ENCODE measurements at regions not wholly inside any gene's neighbourhood (a gene's known extent, or its start where the extent isn't known, plus 50 kb on each side); places are given as distances from the start of the nearest gene placed in this dataset.

DNA sequence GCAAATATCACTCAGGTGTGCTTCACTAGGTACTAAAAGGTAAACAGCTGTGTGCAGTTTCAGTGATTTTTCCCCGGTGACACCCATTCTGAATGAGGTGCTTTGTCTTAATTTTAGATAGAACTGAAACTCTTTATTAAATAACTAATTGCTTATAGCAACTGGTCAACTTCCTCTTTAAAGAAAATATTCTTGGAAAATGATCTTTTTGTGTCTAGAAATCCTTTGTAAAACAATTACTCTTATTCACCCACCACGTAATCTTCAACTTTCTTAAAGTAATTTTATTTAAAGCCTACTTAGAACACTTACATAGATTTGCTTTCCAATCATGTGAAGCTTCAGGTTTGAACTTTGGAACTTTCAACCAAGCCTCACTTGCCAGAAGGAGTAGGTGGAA lies 57.9 kb upstream of the RMDN2 start:
- DNase-seq (ENCODE audit: low read depth, low spot score), result no peak
- POLR2A ChIA-PET, result no interaction called here
- H3K4me1 ChIP-seq (ENCODE audit: control insufficient read depth, insufficient read depth, low read length), result no peaks in the 10 kb centered on the region
- CTCF ChIA-PET, result interaction anchor here (1.3 kb wide), 1 partner anchor 10 kb away, joined by 3 read pairs; no protein-coding TSS in a partner anchor
- H3K27me3 ChIP-seq (ENCODE audit: control insufficient read depth, insufficient read depth, low read length), result peaks cover 2% of the 10 kb centered on the region; the same call in 1 of the 2 replicates
- no peaks in the 10 kb centered on the region for H3K36me3 ChIP-seq (ENCODE audit: control insufficient read depth, insufficient read depth, low read length)
- TF ChIP-seq TCF7L2 (IDR thresholded peaks at IDR 0.05; ENCODE audit: low read depth, low read length) (no peak), SIN3A (IDR thresholded peaks at IDR 0.05; ENCODE audit: borderline replicate concordance, insufficient read depth, low read depth, low read length) (no peak), POLR2AphosphoS5 (IDR thresholded peaks at IDR 0.05; ENCODE audit: low read depth, low read length) (no peak)
- TF ChIP-seq, protein P1, sequence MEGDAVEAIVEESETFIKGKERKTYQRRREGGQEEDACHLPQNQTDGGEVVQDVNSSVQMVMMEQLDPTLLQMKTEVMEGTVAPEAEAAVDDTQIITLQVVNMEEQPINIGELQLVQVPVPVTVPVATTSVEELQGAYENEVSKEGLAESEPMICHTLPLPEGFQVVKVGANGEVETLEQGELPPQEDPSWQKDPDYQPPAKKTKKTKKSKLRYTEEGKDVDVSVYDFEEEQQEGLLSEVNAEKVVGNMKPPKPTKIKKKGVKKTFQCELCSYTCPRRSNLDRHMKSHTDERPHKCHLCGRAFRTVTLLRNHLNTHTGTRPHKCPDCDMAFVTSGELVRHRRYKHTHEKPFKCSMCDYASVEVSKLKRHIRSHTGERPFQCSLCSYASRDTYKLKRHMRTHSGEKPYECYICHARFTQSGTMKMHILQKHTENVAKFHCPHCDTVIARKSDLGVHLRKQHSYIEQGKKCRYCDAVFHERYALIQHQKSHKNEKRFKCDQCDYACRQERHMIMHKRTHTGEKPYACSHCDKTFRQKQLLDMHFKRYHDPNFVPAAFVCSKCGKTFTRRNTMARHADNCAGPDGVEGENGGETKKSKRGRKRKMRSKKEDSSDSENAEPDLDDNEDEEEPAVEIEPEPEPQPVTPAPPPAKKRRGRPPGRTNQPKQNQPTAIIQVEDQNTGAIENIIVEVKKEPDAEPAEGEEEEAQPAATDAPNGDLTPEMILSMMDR (IDR thresholded peaks at IDR 0.05), result no peak
- TF ChIP-seq, protein P2, sequence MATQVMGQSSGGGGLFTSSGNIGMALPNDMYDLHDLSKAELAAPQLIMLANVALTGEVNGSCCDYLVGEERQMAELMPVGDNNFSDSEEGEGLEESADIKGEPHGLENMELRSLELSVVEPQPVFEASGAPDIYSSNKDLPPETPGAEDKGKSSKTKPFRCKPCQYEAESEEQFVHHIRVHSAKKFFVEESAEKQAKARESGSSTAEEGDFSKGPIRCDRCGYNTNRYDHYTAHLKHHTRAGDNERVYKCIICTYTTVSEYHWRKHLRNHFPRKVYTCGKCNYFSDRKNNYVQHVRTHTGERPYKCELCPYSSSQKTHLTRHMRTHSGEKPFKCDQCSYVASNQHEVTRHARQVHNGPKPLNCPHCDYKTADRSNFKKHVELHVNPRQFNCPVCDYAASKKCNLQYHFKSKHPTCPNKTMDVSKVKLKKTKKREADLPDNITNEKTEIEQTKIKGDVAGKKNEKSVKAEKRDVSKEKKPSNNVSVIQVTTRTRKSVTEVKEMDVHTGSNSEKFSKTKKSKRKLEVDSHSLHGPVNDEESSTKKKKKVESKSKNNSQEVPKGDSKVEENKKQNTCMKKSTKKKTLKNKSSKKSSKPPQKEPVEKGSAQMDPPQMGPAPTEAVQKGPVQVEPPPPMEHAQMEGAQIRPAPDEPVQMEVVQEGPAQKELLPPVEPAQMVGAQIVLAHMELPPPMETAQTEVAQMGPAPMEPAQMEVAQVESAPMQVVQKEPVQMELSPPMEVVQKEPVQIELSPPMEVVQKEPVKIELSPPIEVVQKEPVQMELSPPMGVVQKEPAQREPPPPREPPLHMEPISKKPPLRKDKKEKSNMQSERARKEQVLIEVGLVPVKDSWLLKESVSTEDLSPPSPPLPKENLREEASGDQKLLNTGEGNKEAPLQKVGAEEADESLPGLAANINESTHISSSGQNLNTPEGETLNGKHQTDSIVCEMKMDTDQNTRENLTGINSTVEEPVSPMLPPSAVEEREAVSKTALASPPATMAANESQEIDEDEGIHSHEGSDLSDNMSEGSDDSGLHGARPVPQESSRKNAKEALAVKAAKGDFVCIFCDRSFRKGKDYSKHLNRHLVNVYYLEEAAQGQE (IDR thresholded peaks at IDR 0.05; ENCODE audit: insufficient read depth in 1 of 2, low read depth in 2 of 2, low read length in 1 of 2), result no peak
- BruUV-seq (replicated peaks), result no TSS peak
- no peaks in the 10 kb centered on the region for H3K9me3 ChIP-seq (ENCODE audit: control insufficient read depth, insufficient read depth, low read depth, low read length)
- in situ Hi-C loops (cut with HindIII; ENCODE audit: low pct_unique_long_range_greater_than_20kb, low sequenced_read_pairs), result no loop called here
- H3K4me3 ChIP-seq (ENCODE audit: low read depth in 2 of 2, low read length in 2 of 2), result no peak overlapping the region
- no peak for ATAC-seq
- intact Hi-C loops (cut with micrococcal nuclease; ENCODE audit: unreplicated experiment), result no loop called here
- no peak overlapping the region for H3K27ac ChIP-seq (ENCODE audit: low read length)

DNA sequence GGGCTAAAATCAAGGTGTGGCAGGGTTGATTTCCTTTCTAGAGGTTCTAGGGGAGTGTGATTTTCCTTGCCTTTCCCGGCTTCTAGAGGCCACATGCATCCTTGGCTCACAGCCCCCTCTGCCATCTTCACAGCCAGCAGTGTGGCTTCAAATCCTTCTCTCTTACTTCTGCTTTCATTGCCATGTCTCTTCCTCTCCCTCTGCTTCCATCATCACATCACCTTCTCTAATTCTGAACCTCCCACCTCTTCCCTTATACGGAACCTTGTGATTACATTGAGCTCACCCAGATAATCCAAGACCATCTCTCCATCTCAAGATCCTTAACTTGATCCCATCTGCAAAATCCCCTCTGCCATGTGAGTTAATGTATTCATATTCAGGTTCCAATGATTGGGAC lies 56.2 kb upstream of the RMDN2 start:
- Histone ChIP-seq H3K9me3 (ENCODE audit: control insufficient read depth, insufficient read depth, low read depth, low read length) (no peaks in the 10 kb centered on the region), H3K27ac (ENCODE audit: low read length) (no peak overlapping the region), H3K4me3 (ENCODE audit: low read depth in 2 of 2, low read length in 2 of 2) (no peak overlapping the region), H3K27me3 (ENCODE audit: control insufficient read depth, insufficient read depth, low read length) (peaks cover 2% of the 10 kb centered on the region; the same call in 1 of the 2 replicates), H3K4me1 (ENCODE audit: control insufficient read depth, insufficient read depth, low read length) (no peaks in the 10 kb centered on the region), H3K36me3 (ENCODE audit: control insufficient read depth, insufficient read depth, low read length) (no peaks in the 10 kb centered on the region)
- in situ Hi-C loops (cut with HindIII; ENCODE audit: low pct_unique_long_range_greater_than_20kb, low sequenced_read_pairs), result no loop called here
- intact Hi-C loops (cut with micrococcal nuclease; ENCODE audit: unreplicated experiment), result no loop called here
- CTCF ChIA-PET, result no interaction called here
- no TSS peak for BruUV-seq (replicated peaks)
- DNase-seq (ENCODE audit: low read depth, low spot score) (no peak), ATAC-seq (no peak)
- TF ChIP-seq SIN3A (IDR thresholded peaks at IDR 0.05; ENCODE audit: borderline replicate concordance, insufficient read depth, low read depth, low read length) (no peak), TCF7L2 (IDR thresholded peaks at IDR 0.05; ENCODE audit: low read depth, low read length) (no peak), POLR2AphosphoS5 (IDR thresholded peaks at IDR 0.05; ENCODE audit: low read depth, low read length) (no peak)
- TF ChIP-seq, protein P1 (IDR thresholded peaks at IDR 0.05), result no peak
- TF ChIP-seq, protein P2 (IDR thresholded peaks at IDR 0.05; ENCODE audit: insufficient read depth in 1 of 2, low read depth in 2 of 2, low read length in 1 of 2), result no peak
- POLR2A ChIA-PET, result interaction anchor here (0.6 kb wide), 1 partner anchor 177 kb away, joined by 5 read pairs; no protein-coding TSS in a partner anchor
